ENCODE measurements at regions not wholly inside any gene's neighbourhood (a gene's known extent, or its start where the extent isn't known, plus 50 kb on each side); places are given as distances from the start of the nearest gene placed in this dataset.

- 35% methylated on average over 3 of the region's 3 CpGs for WGBS (ENCODE audit: insufficient coverage, insufficient replicate concordance, low lambda C conversion rate, missing lambda C conversion rate)
- BruUV-seq (replicated peaks) = no TSS peak
- Histone ChIP-seq H3K27ac (ENCODE audit: control insufficient read depth, insufficient read depth) (no peak overlapping the region), H3K4me1 (ENCODE audit: control insufficient read depth, insufficient read depth, low read length) (no peaks in the 10 kb centered on the region), H4K20me1 (ENCODE audit: control insufficient read depth, insufficient read depth) (no peaks in the 10 kb centered on the region), H3K79me2 (ENCODE audit: control insufficient read depth, insufficient read depth, low read length) (no peaks in the 10 kb centered on the region), H3K4me2 (ENCODE audit: control insufficient read depth, insufficient read depth) (no peak overlapping the region), H3K36me3 (ENCODE audit: control insufficient read depth in 2 of 2, insufficient read depth in 2 of 2, low read length in 1 of 2) (no peaks in the 10 kb centered on the region), H3K4me3 (no peak overlapping the region), H3K9ac (ENCODE audit: control insufficient read depth, insufficient read depth, low read length) (no peak overlapping the region), H3K9me3 (replicated peaks; ENCODE audit: control insufficient read depth, insufficient read depth, low read length) (no peaks in the 10 kb centered on the region), H3K27me3 (replicated peaks in 1 of 2; ENCODE audit: control insufficient read depth in 2 of 2, insufficient read depth in 2 of 2, low read length in 1 of 2) (no peaks in the 10 kb centered on the region), H2AFZ (ENCODE audit: control insufficient read depth, low read depth, low read length) (no peak overlapping the region)
- FAIRE-seq = no peak
- DNase-seq (ENCODE audit: low read depth, low spot score) = no peak
- ChIA-PET SMC1A (ENCODE audit: uncharacterized antibody, unreplicated experiment) (no interaction called here), CTCF (interaction anchor here (0.8 to 1.2 kb wide), 2 partner anchors 18 to 86 kb away, joined by 3 to 4 read pairs; no protein-coding TSS in a partner anchor), RAD21 (ENCODE audit: unreplicated experiment) (no interaction called here), POLR2A (interaction anchor here (1.6 kb wide), 1 partner anchor 11 kb away, joined by 4 read pairs; no protein-coding TSS in a partner anchor)
- ATAC-seq = no peak
- intact Hi-C loops (cut with micrococcal nuclease; ENCODE audit: unreplicated experiment) (no loop called here), in situ Hi-C loops (cut with MboI) (loop anchor here (25.0 kb wide), 1 partner anchor 658 kb away; no protein-coding TSS in a partner anchor)
- TF ChIP-seq PAX8 (IDR thresholded peaks at IDR 0.05) = no peak
- TF ChIP-seq PAX5 (IDR thresholded peaks at IDR 0.05; ENCODE audit: borderline replicate concordance, low read depth, low read length) = no peak
- no peak for TF ChIP-seq CHD2 (IDR thresholded peaks at IDR 0.05; ENCODE audit: borderline replicate concordance, low read depth, low read length)
- no peak for TF ChIP-seq ASH2L (IDR thresholded peaks at IDR 0.05; ENCODE audit: borderline replicate concordance, low read depth)
- TF ChIP-seq CBX3 (IDR thresholded peaks at IDR 0.05; ENCODE audit: borderline replicate concordance, low read depth) = no peak
- no peak for TF ChIP-seq DPF2 (IDR thresholded peaks at IDR 0.05)
- TF ChIP-seq ELK1 (IDR thresholded peaks at IDR 0.05; ENCODE audit: low read depth, low read length) = no peak
- no peak for TF ChIP-seq RAD51 (IDR thresholded peaks at IDR 0.05)
- no peak for TF ChIP-seq BHLHE40 (IDR thresholded peaks at IDR 0.05; ENCODE audit: borderline replicate concordance in 1 of 2, low read depth in 2 of 2, low read length in 1 of 2)
- TF ChIP-seq FOXK2 (IDR thresholded peaks at IDR 0.05) = no peak
- no peak for TF ChIP-seq CUX1 (IDR thresholded peaks at IDR 0.05; ENCODE audit: insufficient replicate concordance, low read depth, low read length)
- no peak for TF ChIP-seq ZNF207 (IDR thresholded peaks at IDR 0.05; ENCODE audit: borderline replicate concordance)
- TF ChIP-seq IRF5 (IDR thresholded peaks at IDR 0.05; ENCODE audit: borderline replicate concordance) = no peak
- TF ChIP-seq KLF5 (IDR thresholded peaks at IDR 0.05; ENCODE audit: partially characterized antibody) = no peak
- no peak for TF ChIP-seq BCLAF1 (IDR thresholded peaks at IDR 0.05)
Observed at GRCh38 chr5:15020736-15021135, 149.2 kb upstream of the ANKH start.
